Esophagus squamous epithelium (tissue), 5 donors: ENCODE measurements at regions not wholly inside any gene's neighbourhood (a gene's known extent, or its start where the extent isn't known, plus 50 kb on each side); places are given as distances from the start of the nearest gene placed in this dataset.
A peak's percentile ranks its signal among the peaks of the same experiment; 100 is the strongest.
"Not testable (repeated sequence)": the region's sequence is repeated elsewhere in the genome, so short reads cannot be mapped to it uniquely, and the experiment has no call there.

Experiments used
- DNase-seq: peaks from one replicate; lab custom pipeline; 2025; lab: John Stamatoyannopoulos, UW
- H3K27ac ChIP-seq, 4 donors: fragments of 200-600 bp; sonication (generic); one replicate each; pipeline ENCODE4 v1.5.1; 2016 to 2019; ENCODE audit warnings: mild to moderate bottlenecking in 1 of 4
- H3K27me3 ChIP-seq, 4 donors: fragments of 200-600 bp; sonication (generic); 1 replicate in 3 of 4; 2 replicates in 1 of 4; pipeline versions ENCODE4 v1.5.1 to v1.6.0; 2017 to 2021; ENCODE audit warnings: antibody characterized with exemption in 1 of 4
- H3K36me3 ChIP-seq, 3 donors: fragments of 200-600 bp; sonication (generic); one replicate each; pipeline ENCODE4 v1.5.1; 2016 to 2019
- H3K4me1 ChIP-seq, 3 donors: fragments of 200-600 bp; sonication (generic); one replicate each; pipeline ENCODE4 v1.5.1; 2017 to 2019
- H3K4me3 ChIP-seq, 4 donors: fragments of 200-600 bp; sonication (generic); 1 replicate in 3 of 4; 2 replicates in 1 of 4; pipeline ENCODE4 v1.5.1; 2016 to 2019; ENCODE audit warnings: mild to moderate bottlenecking in 2 of 4, moderate library complexity in 1 of 4
- H3K9me3 ChIP-seq, 3 donors: fragments of 200-600 bp; sonication (generic); one replicate each; pipeline ENCODE4 v1.5.1; 2016 to 2019
- CTCF ChIP-seq, 6 experiments: fragments of 450-650 bp in 4 of 6; fragments of 200-600 bp in 2 of 6; sonication (generic) in 2 of 6; IDR thresholded peaks; one replicate each; pipeline ENCODE4 v1.5.1; 2016 to 2019; ENCODE audit warnings: antibody characterized with exemption in 6 of 6, mild to moderate bottlenecking in 4 of 6, moderate library complexity in 4 of 6
- POLR2A ChIP-seq, 4 donors: fragments of 450-650 bp; IDR thresholded peaks; one replicate each; pipeline ENCODE4 v1.6.1; 2017; ENCODE audit warnings: antibody characterized with exemption in 4 of 4, mild to moderate bottlenecking in 4 of 4, moderate library complexity in 3 of 4
- WGBS, 2 donors: methylation state at CpG; one replicate each; pipeline ENCODE4 v1.1.5; 2018; 5-methylcytosine and 5-hydroxymethylcytosine counted together
- intact Hi-C: fragments of 100-400 bp; cut with DNase I; formaldehyde crosslinking; loops from one replicate; pipeline ENCODE4 v1.15.0; 2022
- donor health status: DM: yes; HTN: yes; CAD: no.

GRCh38 chr20:19874040-19874727, 116.1 kb downstream of the RIN2 start:
- Histone ChIP-seq H3K27me3 (no peaks in the 10 kb centered on the region), H3K4me3 (no peak overlapping the region), H3K27ac (no peak overlapping the region), H3K36me3 (peaks cover 0 to 38% (median 0%) of the 10 kb centered on the region in 3 donors), H3K4me1 (peaks cover 0 to 15% (median 4%) of the 10 kb centered on the region in 3 donors), H3K9me3 (no peaks in the 10 kb centered on the region)
- no peak for TF ChIP-seq POLR2A (IDR thresholded peaks at IDR 0.05)
- no peak for TF ChIP-seq CTCF (IDR thresholded peaks at IDR 0.05)
- WGBS, 2 donors: 56 to 59% methylated on average over 2 of the region's 2 CpGs
- DNase-seq: no peak
- intact Hi-C loops: no loop called here

GRCh38 chr20:19875376-19876221, 117.5 kb downstream of the RIN2 start:
- Histone ChIP-seq H3K4me3 (no peak overlapping the region), H3K36me3 (peaks cover 0 to 38% (median 0%) of the 10 kb centered on the region in 3 donors), H3K4me1 (peaks cover 0 to 23% (median 7%) of the 10 kb centered on the region in 3 donors), H3K9me3 (no peaks in the 10 kb centered on the region), H3K27me3 (no peaks in the 10 kb centered on the region), H3K27ac (peak overlapping the region in 3 of 4 donors; percentile 40 to 66 (median 58))
- 60 to 67% methylated on average over 11 of the region's 11 CpGs for WGBS, 2 donors
- intact Hi-C loops: no loop called here
- TF ChIP-seq POLR2A (IDR thresholded peaks at IDR 0.05) (no peak), CTCF (IDR thresholded peaks at IDR 0.05) (no peak)
- DNase-seq: no peak

GRCh38 chr20:19876828-19877460, 118.9 kb downstream of the RIN2 start:
- peaks cover 0 to 24% (median 0%) of the 10 kb centered on the region in 3 donors for H3K36me3 ChIP-seq
- H3K27ac ChIP-seq: peak overlapping the region in 1 of 4 donors; percentile 66
- no peaks in the 10 kb centered on the region for H3K9me3 ChIP-seq
- H3K27me3 ChIP-seq: no peaks in the 10 kb centered on the region
- WGBS, 2 donors: 85 to 92% methylated on average over 5 of the region's 5 CpGs
- intact Hi-C loops: no loop called here
- no peak for DNase-seq
- TF ChIP-seq CTCF (IDR thresholded peaks at IDR 0.05) (no peak), POLR2A (IDR thresholded peaks at IDR 0.05) (no peak)
- H3K4me3 ChIP-seq: no peak overlapping the region
- peaks cover 0 to 29% (median 10%) of the 10 kb centered on the region in 3 donors for H3K4me1 ChIP-seq

- not testable (repeated sequence) for H3K27ac ChIP-seq, H3K9me3 ChIP-seq, DNase-seq, H3K27me3 ChIP-seq, H3K36me3 ChIP-seq, H3K4me3 ChIP-seq
- peaks cover 0 to 39% (median 17%) of the 10 kb centered on the region in 3 donors for H3K4me1 ChIP-seq
- intact Hi-C loops: loop anchor here (10.0 kb wide), 1 partner anchor 95 kb away; no protein-coding TSS in a partner anchor
- 94 to 95% methylated on average over 4 of the region's 4 CpGs for WGBS, 2 donors
Observed at GRCh38 chr20:19879874-19880255, 121.8 kb downstream of the RIN2 start.

GRCh38 chr20:19880256-19881079, 122.4 kb downstream of the RIN2 start:
- peak overlapping the region in 2 of 4 donors; percentile 9 to 15 for H3K27ac ChIP-seq

More at GRCh38 chr20:19880256-19881079, 122.4 kb downstream of the RIN2 start:
- Histone ChIP-seq H3K9me3 (no peaks in the 10 kb centered on the region), H3K36me3 (no peaks in the 10 kb centered on the region), H3K4me1 (peaks cover 2 to 43% (median 19%) of the 10 kb centered on the region in 3 donors), H3K27me3 (no peaks in the 10 kb centered on the region), H3K4me3 (no peak overlapping the region)
- 64 to 76% methylated on average over 10 of the region's 10 CpGs for WGBS, 2 donors
- TF ChIP-seq POLR2A (IDR thresholded peaks at IDR 0.05) (no peak), CTCF (IDR thresholded peaks at IDR 0.05) (no peak)
- intact Hi-C loops: loop anchor here (10.0 kb wide), 1 partner anchor 96 kb away; no protein-coding TSS in a partner anchor
- no peak for DNase-seq
